ENCODE measurements at regions not wholly inside any gene's neighbourhood (a gene's known extent, or its start where the extent isn't known, plus 50 kb on each side); places are given as distances from the start of the nearest gene placed in this dataset.

DNA sequence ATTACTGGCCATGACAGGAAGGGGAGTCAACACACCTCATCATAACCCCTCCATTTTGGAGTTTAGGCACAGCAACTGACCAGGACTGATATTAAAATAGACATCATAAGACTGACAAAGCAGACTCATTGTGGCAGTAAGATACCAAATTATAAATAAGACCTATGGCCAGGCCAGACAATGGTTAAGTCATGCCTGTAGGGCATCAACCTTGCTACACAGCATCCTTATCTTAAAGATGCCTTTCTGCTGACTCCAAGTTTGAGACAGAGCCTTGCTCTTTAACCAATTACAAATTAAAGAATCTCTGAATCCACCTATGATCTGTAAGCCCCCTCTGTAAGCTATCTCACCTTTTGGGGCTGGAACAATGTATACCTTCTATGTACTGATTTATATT lies 65.5 kb downstream of the VCX2 start:
- TF ChIP-seq, protein P1, sequence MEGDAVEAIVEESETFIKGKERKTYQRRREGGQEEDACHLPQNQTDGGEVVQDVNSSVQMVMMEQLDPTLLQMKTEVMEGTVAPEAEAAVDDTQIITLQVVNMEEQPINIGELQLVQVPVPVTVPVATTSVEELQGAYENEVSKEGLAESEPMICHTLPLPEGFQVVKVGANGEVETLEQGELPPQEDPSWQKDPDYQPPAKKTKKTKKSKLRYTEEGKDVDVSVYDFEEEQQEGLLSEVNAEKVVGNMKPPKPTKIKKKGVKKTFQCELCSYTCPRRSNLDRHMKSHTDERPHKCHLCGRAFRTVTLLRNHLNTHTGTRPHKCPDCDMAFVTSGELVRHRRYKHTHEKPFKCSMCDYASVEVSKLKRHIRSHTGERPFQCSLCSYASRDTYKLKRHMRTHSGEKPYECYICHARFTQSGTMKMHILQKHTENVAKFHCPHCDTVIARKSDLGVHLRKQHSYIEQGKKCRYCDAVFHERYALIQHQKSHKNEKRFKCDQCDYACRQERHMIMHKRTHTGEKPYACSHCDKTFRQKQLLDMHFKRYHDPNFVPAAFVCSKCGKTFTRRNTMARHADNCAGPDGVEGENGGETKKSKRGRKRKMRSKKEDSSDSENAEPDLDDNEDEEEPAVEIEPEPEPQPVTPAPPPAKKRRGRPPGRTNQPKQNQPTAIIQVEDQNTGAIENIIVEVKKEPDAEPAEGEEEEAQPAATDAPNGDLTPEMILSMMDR (IDR thresholded peaks at IDR 0.05; ENCODE audit: extremely low read depth, insufficient read depth, missing control alignments), result no peak
- in situ Hi-C loops (cut with MboI; ENCODE audit: low pct_unique_long_range_greater_than_20kb, low sequenced_read_pairs, unreplicated experiment), result no loop called here
- no peak for DNase-seq (ENCODE audit: low spot score)

DNA sequence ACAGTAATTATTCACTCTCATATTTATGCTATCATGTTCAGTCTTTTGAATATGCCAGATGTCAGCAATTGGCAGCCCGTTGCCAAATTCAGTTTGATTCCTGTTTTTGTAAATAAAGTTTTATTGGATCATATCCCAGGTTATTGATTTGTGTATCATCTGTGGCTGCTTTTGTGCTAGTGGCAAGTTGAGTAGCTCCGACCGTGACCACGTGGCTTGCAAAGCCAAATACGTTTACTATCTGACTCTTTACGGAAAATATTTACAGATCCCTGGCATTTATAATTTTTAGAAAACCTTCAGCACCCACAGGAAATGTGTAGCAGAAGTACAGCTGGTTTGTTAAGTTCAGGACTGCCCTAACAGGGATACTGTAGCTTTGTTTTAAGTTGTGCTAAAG lies 67.4 kb downstream of the VCX2 start:
- in situ Hi-C loops (cut with MboI; ENCODE audit: low pct_unique_long_range_greater_than_20kb, low sequenced_read_pairs, unreplicated experiment), result no loop called here
- no peak for DNase-seq (ENCODE audit: low spot score)
- TF ChIP-seq, protein P1 (IDR thresholded peaks at IDR 0.05; ENCODE audit: extremely low read depth, insufficient read depth, missing control alignments), result no peak

DNA sequence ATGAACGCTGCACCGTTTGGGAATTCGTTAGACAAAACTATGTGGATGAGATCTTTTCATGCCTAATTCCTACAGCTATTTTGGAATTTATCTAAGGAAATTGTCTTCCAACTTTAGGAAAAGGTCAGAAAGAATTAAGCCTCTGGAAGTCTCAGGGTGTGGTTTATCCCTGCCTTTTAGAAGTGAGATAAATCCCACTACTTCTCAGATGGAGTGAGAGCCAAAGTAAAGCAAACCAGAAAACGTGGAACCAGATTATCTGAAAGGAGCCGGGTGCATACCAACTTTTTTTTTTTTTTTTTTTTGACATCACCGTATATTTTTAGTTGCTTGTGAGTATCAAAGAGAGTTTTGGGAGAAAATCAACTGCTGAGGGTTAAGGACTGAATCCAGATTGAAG lies 79.6 kb downstream of the VCX2 start:
- DNase-seq (ENCODE audit: low spot score), result no peak
- in situ Hi-C loops (cut with MboI; ENCODE audit: low pct_unique_long_range_greater_than_20kb, low sequenced_read_pairs, unreplicated experiment), result no loop called here
- TF ChIP-seq, protein P1 (IDR thresholded peaks at IDR 0.05; ENCODE audit: extremely low read depth, insufficient read depth, missing control alignments), result no peak

DNA sequence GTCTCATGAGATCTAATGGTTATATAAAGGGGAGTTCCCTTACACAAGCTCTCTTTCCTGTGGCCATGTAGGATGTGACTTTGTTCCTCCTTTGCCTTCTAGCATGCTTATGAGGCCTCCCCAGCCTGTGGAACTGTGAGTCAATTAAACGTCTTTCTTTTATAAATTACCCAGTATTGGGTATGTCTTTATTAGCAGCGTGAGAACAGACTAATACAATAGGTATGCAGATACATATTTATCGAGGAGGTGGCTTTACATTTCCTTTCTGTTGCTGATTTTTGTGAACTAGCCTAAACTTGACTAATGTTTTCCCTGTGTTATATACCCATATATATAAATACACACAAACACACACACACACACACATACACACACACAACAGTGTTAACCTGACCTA lies 80.2 kb downstream of the VCX2 start:
- in situ Hi-C loops (cut with MboI; ENCODE audit: low pct_unique_long_range_greater_than_20kb, low sequenced_read_pairs, unreplicated experiment), result no loop called here
- no peak for DNase-seq (ENCODE audit: low spot score)
- TF ChIP-seq, protein P1 (IDR thresholded peaks at IDR 0.05; ENCODE audit: extremely low read depth, insufficient read depth, missing control alignments), result no peak

DNA sequence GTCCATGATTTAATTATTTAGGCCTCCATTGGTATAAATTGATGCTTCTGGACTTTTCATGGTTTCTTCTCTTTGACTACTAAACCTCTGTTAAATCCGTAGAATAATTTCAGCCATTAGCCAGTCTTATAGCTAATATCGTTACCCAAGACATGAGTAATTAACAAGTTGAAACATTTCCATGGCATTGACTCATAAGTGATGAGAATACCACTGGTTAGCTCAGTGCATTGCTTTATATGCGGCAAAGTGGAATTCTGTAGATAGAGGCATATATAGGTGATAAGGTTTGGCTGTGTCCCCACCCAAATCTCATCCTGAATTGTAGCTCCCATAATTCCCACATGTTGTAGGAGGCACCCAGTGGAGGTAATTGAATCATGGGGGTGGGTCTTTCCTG lies 80.6 kb downstream of the VCX2 start:
- TF ChIP-seq, protein P1 (IDR thresholded peaks at IDR 0.05; ENCODE audit: extremely low read depth, insufficient read depth, missing control alignments), result no peak
- DNase-seq (ENCODE audit: low spot score), result no peak
- in situ Hi-C loops (cut with MboI; ENCODE audit: low pct_unique_long_range_greater_than_20kb, low sequenced_read_pairs, unreplicated experiment), result no loop called here

DNA sequence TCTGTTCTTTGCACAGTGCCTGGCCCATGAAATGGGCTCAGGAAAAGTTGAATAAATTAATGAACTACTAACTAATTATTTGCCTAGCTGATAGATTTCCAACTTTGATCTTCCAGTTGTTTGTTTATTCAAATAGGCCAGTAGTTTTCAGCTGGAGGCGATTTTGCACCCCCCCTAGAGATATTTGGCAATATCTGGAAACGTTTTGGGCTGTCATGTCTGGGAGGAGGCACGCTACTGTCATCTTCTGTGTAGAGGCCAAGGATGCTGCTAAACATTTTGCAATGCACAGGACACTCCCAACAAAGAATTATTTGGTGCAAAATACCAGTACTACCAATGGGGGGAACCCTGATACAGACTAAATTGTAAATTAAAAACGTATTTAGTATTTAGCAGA lies 81.9 kb downstream of the VCX2 start:
- in situ Hi-C loops (cut with MboI; ENCODE audit: low pct_unique_long_range_greater_than_20kb, low sequenced_read_pairs, unreplicated experiment), result no loop called here
- no peak for DNase-seq (ENCODE audit: low spot score)
- TF ChIP-seq, protein P1 (IDR thresholded peaks at IDR 0.05; ENCODE audit: extremely low read depth, insufficient read depth, missing control alignments), result no peak

DNA sequence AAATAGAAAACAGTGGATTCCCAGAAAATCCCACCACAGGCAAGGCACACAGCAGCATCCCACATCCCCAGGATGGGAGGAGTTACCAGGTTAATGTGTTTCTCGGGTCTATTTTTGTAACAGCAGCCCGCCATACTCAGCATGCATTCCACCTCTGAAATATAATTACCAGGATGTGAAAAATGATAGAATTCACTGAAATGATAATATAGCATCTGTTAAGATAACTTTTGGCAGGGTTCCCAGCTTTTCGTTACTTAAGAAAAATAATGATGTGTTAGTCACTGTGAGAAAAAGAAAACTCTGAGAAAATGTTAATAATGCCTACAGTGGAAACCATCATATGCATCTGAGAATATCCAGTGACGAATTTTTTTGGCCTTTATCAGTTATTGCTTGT lies 87.1 kb downstream of the VCX2 start:
- in situ Hi-C loops (cut with MboI; ENCODE audit: low pct_unique_long_range_greater_than_20kb, low sequenced_read_pairs, unreplicated experiment), result no loop called here
- TF ChIP-seq, protein P1 (IDR thresholded peaks at IDR 0.05; ENCODE audit: extremely low read depth, insufficient read depth, missing control alignments), result no peak
- DNase-seq (ENCODE audit: low spot score), result no peak

Data from GM13977 (cell line).